HCT116 (cell line): ENCODE measurements at regions not wholly inside any gene's neighbourhood (a gene's known extent, or its start where the extent isn't known, plus 50 kb on each side); places are given as distances from the start of the nearest gene placed in this dataset.
"Not testable (repeated sequence)": the region's sequence is repeated elsewhere in the genome, so short reads cannot be mapped to it uniquely, and the experiment has no call there.

Source experiments
- ATAC-seq: fragments of 200-7000 bp; cut with Tn5 transposase; 2 replicates; pipeline ENCODE4 v1.9.1; 2020; ENCODE audit warnings: mild to moderate bottlenecking, moderate library complexity
- BruUV-seq: library from RNA; stranded (reverse); fragments of 400-500 nt; replicated peaks from 2 replicates; lab custom pipeline; 2021; lab: Mats Ljungman, UMichigan
- CTCF ChIA-PET: fragments of 300-600 bp; sonication (Branson Sonifier 250); formaldehyde crosslinking; loops from one replicate; lab custom pipeline; 2021; ENCODE audit warnings: antibody characterized with exemption; lab: Charles Lee
- POLR2A ChIA-PET: fragments of 300-600, 350-600 bp; sonication (Branson Sonifier 250); formaldehyde crosslinking; loops from one replicate; lab custom pipeline; 2021; ENCODE audit warnings: antibody characterized with exemption; lab: Charles Lee
- RAD21 ChIA-PET, 2 experiments: fragments of 300-600 bp; sonication (Branson Sonifier 250); formaldehyde crosslinking; loops; one replicate each; lab custom pipeline; 2023; ENCODE audit warnings: low total read pairs in 2 of 2; ENCODE audit not compliant: uncharacterized antibody in 2 of 2, unreplicated experiment in 2 of 2, low non-redundant PET in 1 of 2; lab: Charles Lee
- DNase-seq: peaks from one replicate; pipeline ENCODE4 v3.0.0-alpha.2; 2010; ENCODE audit warnings: low read depth, low spot score
- H2AFZ ChIP-seq: fragments of 200-600 bp; shearing (Covaris generic), sonication (generic); 2 replicates; pipeline ENCODE4 v1.6.1; 2017; ENCODE audit warnings: low read depth, mixed run types, mixed read lengths, antibody characterized with exemption, low read length; ENCODE audit not compliant: poor library complexity, severe bottlenecking
- H3K27ac ChIP-seq: 2 replicates; pipeline ENCODE4 v1.5.1; 2012; ENCODE audit warnings: low read depth, low read length
- H3K27me3 ChIP-seq: fragments of 200-600 bp; sonication (generic); 2 replicates; pipeline ENCODE4 v1.6.1; 2016; ENCODE audit warnings: mixed run types, low read length, mixed read lengths; ENCODE audit not compliant: insufficient read depth
- H3K36me3 ChIP-seq, 2 experiments: fragments of 200-500 bp in 1 of 2; fragments of 200-600 bp in 1 of 2; sonication (Bioruptor generic) in 1 of 2; sonication (generic) in 1 of 2; 2 replicates each; pipeline versions ENCODE4 v1.5.1 to v1.6.1; 2014 to 2016; ENCODE audit warnings: low read length in 2 of 2, inconsistent platforms in 1 of 2, mixed read lengths in 1 of 2, mixed run types in 1 of 2; ENCODE audit not compliant: insufficient read depth in 2 of 2, control insufficient read depth in 1 of 2
- H3K4me1 ChIP-seq, 2 experiments: fragments of 200-600 bp in 1 of 2; sonication (generic) in 1 of 2; 2 replicates each; pipeline versions ENCODE4 v1.5.1 to v1.6.1; 2012 to 2017; ENCODE audit warnings: low read length in 2 of 2, inconsistent platforms in 1 of 2, mild to moderate bottlenecking in 1 of 2, mixed read lengths in 1 of 2, mixed run types in 1 of 2, moderate library complexity in 1 of 2; ENCODE audit not compliant: insufficient read depth in 2 of 2, control insufficient read depth in 1 of 2
- H3K4me2 ChIP-seq: fragments of 200-600 bp; sonication (generic); 2 replicates; pipeline ENCODE4 v1.6.1; 2017; ENCODE audit warnings: mixed run types, low read length, mixed read lengths
- H3K4me3 ChIP-seq, 2 experiments: fragments of 200-600 bp in 1 of 2; sonication (generic) in 1 of 2; replicated peaks in 1 of 2; 2 replicates each; pipeline ENCODE4 v1.5.1; 2011 to 2016; ENCODE audit warnings: low read length in 2 of 2, control low read depth in 1 of 2, low read depth in 1 of 2, mild to moderate bottlenecking in 1 of 2, mixed read lengths in 1 of 2, mixed run types in 1 of 2
- H3K79me2 ChIP-seq: fragments of 200-600 bp; sonication (generic); 2 replicates; pipeline ENCODE4 v1.6.1; 2017; ENCODE audit warnings: mild to moderate bottlenecking, mixed run types, low read length, moderate library complexity, mixed read lengths; ENCODE audit not compliant: insufficient read depth
- H3K9ac ChIP-seq: fragments of 200-600 bp; sonication (generic); 2 replicates; pipeline ENCODE4 v1.6.1; 2016; ENCODE audit warnings: low read length, mixed read lengths
- H3K9me2 ChIP-seq: fragments of 200-600 bp; sonication (generic), shearing (Covaris generic); 2 replicates; pipeline ENCODE4 v1.6.1; 2017; ENCODE audit warnings: mixed run types, mild to moderate bottlenecking, moderate library complexity; ENCODE audit not compliant: insufficient read depth
- H3K9me3 ChIP-seq, 2 experiments: fragments of 200-500 bp in 1 of 2; fragments of 200-600 bp in 1 of 2; sonication (Bioruptor generic) in 1 of 2; sonication (generic) in 1 of 2; 2 replicates each; pipeline ENCODE4 v1.6.1; 2014 to 2017; ENCODE audit warnings: low read length in 2 of 2, mixed read lengths in 2 of 2, inconsistent platforms in 1 of 2, low read depth in 1 of 2, mild to moderate bottlenecking in 1 of 2, mixed run types in 1 of 2, moderate library complexity in 1 of 2; ENCODE audit not compliant: control insufficient read depth in 1 of 2, insufficient read depth in 1 of 2
- H4K20me1 ChIP-seq: fragments of 200-600 bp; sonication (generic), shearing (Covaris generic); 2 replicates; pipeline ENCODE4 v1.6.1; 2017; ENCODE audit warnings: mixed run types, mild to moderate bottlenecking, moderate library complexity; ENCODE audit not compliant: insufficient read depth
- ATF3 ChIP-seq: IDR thresholded peaks from 2 replicates; pipeline ENCODE4 v1.6.1; 2012
- CBX3 ChIP-seq: IDR thresholded peaks from 2 replicates; pipeline ENCODE4 v1.6.1; 2012; ENCODE audit warnings: low read depth
- CEBPB ChIP-seq: IDR thresholded peaks from 2 replicates; pipeline ENCODE4 v1.6.1; 2012; ENCODE audit warnings: low read depth
- EGR1 ChIP-seq: IDR thresholded peaks from 2 replicates; pipeline ENCODE4 v1.6.1; 2012; ENCODE audit warnings: low read depth
- ELF1 ChIP-seq: IDR thresholded peaks from 2 replicates; pipeline ENCODE4 v1.6.1; 2012; ENCODE audit warnings: low read depth, borderline replicate concordance
- EZH2 ChIP-seq: fragments of 200-600 bp; sonication (generic); IDR thresholded peaks from 2 replicates; pipeline ENCODE4 v1.6.1; 2017; ENCODE audit warnings: antibody characterized with exemption, mixed run types
- FOSL1 ChIP-seq: IDR thresholded peaks from 2 replicates; pipeline ENCODE4 v1.6.1; 2012; ENCODE audit warnings: low read depth
- JUND ChIP-seq: IDR thresholded peaks from 2 replicates; pipeline ENCODE4 v1.6.1; 2012
- POLR2A ChIP-seq: IDR thresholded peaks from 2 replicates; pipeline ENCODE4 v1.7.0; 2011; ENCODE audit warnings: borderline replicate concordance; ENCODE audit not compliant: insufficient read depth, insufficient read length; ENCODE audit errors: extremely low read depth
- REST ChIP-seq: IDR thresholded peaks from 2 replicates; pipeline ENCODE4 v1.6.1; 2012; ENCODE audit warnings: low read depth
- SRF ChIP-seq: IDR thresholded peaks from 2 replicates; pipeline ENCODE4 v1.6.1; 2012; ENCODE audit warnings: low read depth
- intact Hi-C: fragments of 100-400 bp; cut with micrococcal nuclease; formaldehyde crosslinking; loops from 2 replicates; pipeline ENCODE4 v1.10.0; 2022

DNA sequence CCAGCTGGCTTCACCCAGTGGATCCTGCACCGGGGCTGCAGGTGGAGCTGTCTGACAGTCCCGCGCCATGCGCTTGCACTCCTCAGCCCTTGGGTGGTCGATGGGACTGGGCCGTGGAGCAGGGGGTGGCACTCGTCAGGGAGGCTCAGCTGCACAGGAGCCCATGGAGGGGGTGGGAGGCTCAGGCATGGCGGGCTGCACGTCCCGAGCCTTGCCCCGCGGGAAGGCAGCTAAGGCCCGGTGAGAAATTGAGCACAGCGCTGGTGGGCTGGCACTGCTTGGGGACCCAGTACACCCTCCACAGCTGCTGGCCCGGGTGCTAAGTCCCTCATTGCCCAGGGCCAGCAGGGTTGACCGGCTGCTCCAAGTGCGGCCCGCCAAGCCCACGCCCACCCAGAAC, 97.0 kb upstream of the GPR6 start:
- CTCF ChIA-PET, H3K4me3 ChIP-seq, H3K27ac ChIP-seq, H3K4me2 ChIP-seq, ATAC-seq, H4K20me1 ChIP-seq, POLR2A ChIA-PET, H3K36me3 ChIP-seq, H3K9ac ChIP-seq, H3K79me2 ChIP-seq, H3K9me2 ChIP-seq, H3K9me3 ChIP-seq, intact Hi-C loops, H2AFZ ChIP-seq, RAD21 ChIA-PET, H3K4me1 ChIP-seq, BruUV-seq, DNase-seq, H3K27me3 ChIP-seq: not testable (repeated sequence)

GRCh38 chr6:109881953-109882490, 96.1 kb upstream of the GPR6 start:
- H3K79me2 ChIP-seq, H3K9ac ChIP-seq, intact Hi-C loops, RAD21 ChIA-PET, POLR2A ChIA-PET, ATAC-seq, H3K36me3 ChIP-seq, H3K4me3 ChIP-seq, H4K20me1 ChIP-seq, H2AFZ ChIP-seq, H3K4me2 ChIP-seq, H3K27me3 ChIP-seq, H3K4me1 ChIP-seq, BruUV-seq, H3K9me2 ChIP-seq, DNase-seq, H3K9me3 ChIP-seq: not testable (repeated sequence)
- peak overlapping the region; percentile 19; the same call in 1 of the 2 replicates for H3K27ac ChIP-seq
- CTCF ChIA-PET = interaction anchor here (1.2 kb wide), 1 partner anchor 11 kb away, joined by 3 read pairs; no protein-coding TSS in a partner anchor

GRCh38 chr6:109891924-109892323, 86.2 kb upstream of the GPR6 start:
- ChIA-PET RAD21 (interaction anchor here (1.2 to 1.5 kb wide), 2 partner anchors 148 kb away, joined by 12 to 15 read pairs; no protein-coding TSS in a partner anchor), CTCF (interaction anchor here (1.5 to 2.8 kb wide), 2 partner anchors 147 to 151 kb away, joined by 6 to 71 read pairs; no protein-coding TSS in a partner anchor), POLR2A (interaction anchor here (1.3 kb wide), 1 partner anchor 148 kb away, joined by 5 read pairs; no protein-coding TSS in a partner anchor)
- no peak for ATAC-seq
- H3K36me3 ChIP-seq = no peaks in the 10 kb centered on the region
- H3K4me3 ChIP-seq = no peak overlapping the region
- no peaks in the 10 kb centered on the region for H3K9me2 ChIP-seq
- peak overlapping the region; percentile 62 for H3K4me2 ChIP-seq
- H3K27me3 ChIP-seq = no peaks in the 10 kb centered on the region
- no TSS peak for BruUV-seq
- H3K4me1 ChIP-seq = peaks cover 14 to 28% of the 10 kb centered on the region in 2 experiments
- H3K9me3 ChIP-seq = no peaks in the 10 kb centered on the region
- no peak for DNase-seq
- H3K9ac ChIP-seq = 0 out of 2 replicates have a peak overlapping the region, but pooled peaks have one; percentile 3
- intact Hi-C loops = loop anchor here (1.0 to 2.0 kb wide), 3 partner anchors 147 to 499 kb away; no protein-coding TSS in a partner anchor
- H4K20me1 ChIP-seq = no peaks in the 10 kb centered on the region
- H3K27ac ChIP-seq = peak overlapping the region; percentile 40
- no peaks in the 10 kb centered on the region for H3K79me2 ChIP-seq
- peak overlapping the region; percentile 11 for H2AFZ ChIP-seq
- no peak for TF ChIP-seq SRF
- no peak for TF ChIP-seq EZH2
- no peak for TF ChIP-seq ATF3
- TF ChIP-seq REST = no peak
- no peak for TF ChIP-seq FOSL1
- no peak for TF ChIP-seq EGR1
- no peak for TF ChIP-seq CBX3
- no peak for TF ChIP-seq CEBPB
- TF ChIP-seq ELF1 = no peak
- TF ChIP-seq JUND = no peak
- no peak for TF ChIP-seq POLR2A
